WTC11 (cell line): ENCODE measurements at regions not wholly inside any gene's neighbourhood (a gene's known extent, or its start where the extent isn't known, plus 50 kb on each side); places are given as distances from the start of the nearest gene placed in this dataset.

Source experiments
- ATAC-seq: fragments of 200-7000 bp; cut with Tn5 transposase; 2 replicates; pipeline ENCODE4 v1.10.0; 2021; ENCODE audit warnings: mild to moderate bottlenecking, moderate library complexity
- CTCF ChIA-PET: fragments of 300-600 bp; sonication (Branson Sonifier 250); formaldehyde crosslinking; loops from one replicate; lab custom pipeline; 2021; ENCODE audit warnings: antibody characterized with exemption; lab: Charles Lee
- POLR2A ChIA-PET: fragments of 350-600 bp; sonication (Branson Sonifier 250); formaldehyde crosslinking; loops from one replicate; lab custom pipeline; 2021; ENCODE audit warnings: antibody characterized with exemption; lab: Charles Lee
- DNase-seq: peaks from one replicate; pipeline ENCODE4 v3.0.0; 2021; ENCODE audit warnings: low spot score
- H3K27ac Mint-ChIP-seq: 2 replicates; pipeline ENCODE4 v1.8.0; 2021; ENCODE audit warnings: mixed read lengths
- H3K27me3 Mint-ChIP-seq: 2 replicates; pipeline ENCODE4 v1.8.0; 2021; ENCODE audit warnings: low read depth, mild to moderate bottlenecking, moderate library complexity, mixed read lengths
- H3K36me3 Mint-ChIP-seq: 2 replicates; pipeline ENCODE4 v1.8.0; 2021; ENCODE audit warnings: mixed read lengths
- H3K4me1 Mint-ChIP-seq: 2 replicates; pipeline ENCODE4 v1.8.0; 2022; ENCODE audit warnings: mixed read lengths
- H3K4me3 Mint-ChIP-seq: 2 replicates; pipeline ENCODE4 v1.8.0; 2021; ENCODE audit warnings: mild to moderate bottlenecking, moderate library complexity, mixed read lengths
- H3K9me3 Mint-ChIP-seq: 2 replicates; pipeline ENCODE4 v1.8.0; 2021; ENCODE audit warnings: mixed read lengths
- AFF4 ChIP-seq: sonication (generic); formaldehyde crosslinking; IDR thresholded peaks from 2 replicates; pipeline ENCODE4 v1.8.1; 2023; ENCODE audit warnings: mild to moderate bottlenecking, missing genetic modification reagents, borderline replicate concordance
- CDX4 ChIP-seq: fragments of 250-450 bp; sonication (Bioruptor Pico); IDR thresholded peaks from 2 replicates; pipeline ENCODE4 v1.9.0; 2021; ENCODE audit warnings: moderate library complexity, mild to moderate bottlenecking, inconsistent platforms, borderline replicate concordance
- FOXK1 ChIP-seq: sonication (generic); formaldehyde crosslinking; IDR thresholded peaks from 2 replicates; pipeline ENCODE4 v1.8.0; 2022; ENCODE audit warnings: mild to moderate bottlenecking, moderate library complexity, missing genetic modification reagents
- FOXP1 ChIP-seq: sonication (generic); formaldehyde crosslinking; IDR thresholded peaks from 2 replicates; pipeline ENCODE4 v1.8.0; 2022; ENCODE audit warnings: missing genetic modification reagents, mild to moderate bottlenecking, moderate library complexity, borderline replicate concordance
- GABPB1 ChIP-seq: sonication (generic); formaldehyde crosslinking; IDR thresholded peaks from 2 replicates; pipeline ENCODE4 v1.8.1; 2023; ENCODE audit warnings: mild to moderate bottlenecking, missing genetic modification reagents
- GTF2I ChIP-seq: fragments of 250-450 bp; sonication (Bioruptor Pico); conservative IDR thresholded peaks from 2 replicates; pipeline ENCODE4 v1.4.0; 2021; ENCODE audit warnings: mild to moderate bottlenecking
- HMGA2 ChIP-seq: fragments of 250-450 bp; sonication (Bioruptor Pico); IDR thresholded peaks from 2 replicates; pipeline ENCODE4 v1.4.0; 2021; ENCODE audit warnings: mild to moderate bottlenecking, moderate library complexity
- IRF1 ChIP-seq: sonication (generic); formaldehyde crosslinking; IDR thresholded peaks from 2 replicates; pipeline ENCODE4 v1.8.0; 2023; ENCODE audit warnings: missing genetic modification reagents
- IRF2 ChIP-seq: sonication (generic); formaldehyde crosslinking; IDR thresholded peaks from 2 replicates; pipeline ENCODE4 v1.8.0; 2022; ENCODE audit warnings: low read depth, missing genetic modification reagents, borderline replicate concordance
- KAT7 ChIP-seq: sonication (generic); formaldehyde crosslinking; IDR thresholded peaks from 2 replicates; pipeline ENCODE4 v1.8.1; 2023; ENCODE audit warnings: missing genetic modification reagents, mild to moderate bottlenecking, borderline replicate concordance
- NR2C2 ChIP-seq: sonication (generic); formaldehyde crosslinking; IDR thresholded peaks from 2 replicates; pipeline ENCODE4 v1.8.0; 2022; ENCODE audit warnings: mild to moderate bottlenecking, missing genetic modification reagents
- SP1 ChIP-seq: sonication (generic); formaldehyde crosslinking; conservative IDR thresholded peaks from 2 replicates; pipeline ENCODE4 v1.8.1; 2022; ENCODE audit warnings: missing genetic modification reagents
- TEAD4 ChIP-seq: sonication (generic); formaldehyde crosslinking; IDR thresholded peaks from 2 replicates; pipeline ENCODE4 v1.8.0; 2022; ENCODE audit warnings: mild to moderate bottlenecking, missing genetic modification reagents
- TP53 ChIP-seq: sonication (generic); formaldehyde crosslinking; IDR thresholded peaks from 2 replicates; pipeline ENCODE4 v1.8.1; 2023; ENCODE audit warnings: mild to moderate bottlenecking, missing genetic modification reagents
- USF2 ChIP-seq: sonication (generic); formaldehyde crosslinking; IDR thresholded peaks from 2 replicates; pipeline ENCODE4 v1.8.1; 2023; ENCODE audit warnings: mild to moderate bottlenecking, missing genetic modification reagents, moderate library complexity
- ZBTB43 ChIP-seq: sonication (generic); formaldehyde crosslinking; IDR thresholded peaks from 2 replicates; pipeline ENCODE4 v1.8.1; 2023; ENCODE audit warnings: mild to moderate bottlenecking, missing genetic modification reagents
- ZNF138 ChIP-seq: sonication (generic); formaldehyde crosslinking; conservative IDR thresholded peaks from 2 replicates; pipeline ENCODE4 v1.8.1; 2022; ENCODE audit warnings: mild to moderate bottlenecking, moderate library complexity, missing genetic modification reagents
- ZNF317 ChIP-seq: sonication (generic); formaldehyde crosslinking; IDR thresholded peaks from 2 replicates; pipeline ENCODE4 v1.8.1; 2023; ENCODE audit warnings: low read depth, mild to moderate bottlenecking, moderate library complexity, missing genetic modification reagents, borderline replicate concordance

- CTCF ChIA-PET = interaction anchor here (0.7 kb wide), 1 partner anchor 641 kb away, joined by 5 read pairs; no protein-coding TSS in a partner anchor
- Mint-ChIP-seq H3K27me3 (no peaks in the 10 kb centered on the region), H3K27ac (no peak overlapping the region), H3K9me3 (no peaks in the 10 kb centered on the region), H3K36me3 (no peaks in the 10 kb centered on the region), H3K4me3 (no peak overlapping the region)
- no peak for DNase-seq
- no peak for TF ChIP-seq SP1 (CRISPR knock-in tag)
- no peak for TF ChIP-seq NR2C2
- no peak for TF ChIP-seq HMGA2 (CRISPR knock-in tag)
- TF ChIP-seq IRF1 (CRISPR knock-in tag) = no peak
- no peak for TF ChIP-seq ZBTB43 (CRISPR knock-in tag)
- TF ChIP-seq, all 79 proteins: peak for 0
- POLR2A ChIA-PET = no interaction called here
- ATAC-seq = no peak
- no peaks in the 10 kb centered on the region for H3K4me1 Mint-ChIP-seq
Measured at GRCh38 chr10:81152656-81153055, 615.0 kb downstream of the SH2D4B start.

- no peak for DNase-seq
- no peaks in the 10 kb centered on the region for H3K27me3 Mint-ChIP-seq
- no peaks in the 10 kb centered on the region for H3K9me3 Mint-ChIP-seq
- ChIA-PET CTCF (no interaction called here), POLR2A (no interaction called here)
- no peak overlapping the region for H3K27ac Mint-ChIP-seq
- no peak overlapping the region for H3K4me3 Mint-ChIP-seq
- ATAC-seq = no peak
- H3K36me3 Mint-ChIP-seq = no peaks in the 10 kb centered on the region
- H3K4me1 Mint-ChIP-seq = no peaks in the 10 kb centered on the region
- TF ChIP-seq GTF2I (CRISPR knock-in tag) = no peak
Measured at GRCh38 chr10:81157681-81158080, 620.0 kb downstream of the SH2D4B start.

- Mint-ChIP-seq H3K27ac (no peak overlapping the region), H3K27me3 (no peaks in the 10 kb centered on the region), H3K4me1 (peaks cover 10% of the 10 kb centered on the region), H3K9me3 (peaks cover 18% of the 10 kb centered on the region), H3K36me3 (peaks cover 14% of the 10 kb centered on the region), H3K4me3 (no peak overlapping the region)
- TF ChIP-seq TP53 (CRISPR knock-in tag) = no peak
- no peak for TF ChIP-seq USF2 (CRISPR knock-in tag)
- TF ChIP-seq ZNF317 = no peak
- TF ChIP-seq SP1 (CRISPR knock-in tag) = no peak
- TF ChIP-seq ZNF138 (CRISPR knock-in tag) = no peak
- TF ChIP-seq AFF4 (CRISPR knock-in tag) = no peak
- TF ChIP-seq CDX4 (CRISPR knock-in tag) = no peak
- no peak for TF ChIP-seq GABPB1 (CRISPR knock-in tag)
- no peak for TF ChIP-seq TEAD4 (CRISPR knock-in tag)
- no peak for TF ChIP-seq KAT7 (CRISPR knock-in tag)
- no peak for TF ChIP-seq FOXP1
- no peak for TF ChIP-seq IRF2
- no peak for TF ChIP-seq FOXK1 (CRISPR knock-in tag)
- POLR2A ChIA-PET = no interaction called here
- no peak for ATAC-seq
- no peak for DNase-seq
- CTCF ChIA-PET = interaction anchor here (0.6 to 2.6 kb wide), 2 partner anchors 514 to 1553 kb away, joined by 4 to 44 read pairs; no protein-coding TSS in a partner anchor
Measured at GRCh38 chr10:81177651-81178244, 640.0 kb downstream of the SH2D4B start.
